ENCODE measurements at regions not wholly inside any gene's neighbourhood (a gene's known extent, or its start where the extent isn't known, plus 50 kb on each side); places are given as distances from the start of the nearest gene placed in this dataset.

DNA sequence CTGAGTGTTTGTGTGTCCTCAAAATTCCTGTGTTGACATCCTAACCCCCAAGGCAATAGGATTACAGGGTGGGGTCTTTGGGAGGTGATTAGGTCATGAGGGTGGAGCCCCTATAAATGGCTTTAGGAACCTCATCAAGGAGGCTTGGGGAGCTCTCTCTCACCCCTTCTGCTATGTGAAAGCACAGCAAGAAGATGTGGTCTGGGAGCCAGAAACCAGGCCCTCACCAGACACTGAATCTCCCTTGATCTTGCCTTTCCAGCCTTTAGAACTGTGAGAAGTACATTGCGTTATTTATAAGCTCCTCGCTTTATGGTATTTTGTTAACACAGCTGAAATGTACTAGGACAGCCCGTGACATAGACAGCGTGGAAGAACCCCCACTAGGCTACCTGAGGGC, 712.0 kb upstream of the SGCG start:
- no peak for DNase-seq

DNA sequence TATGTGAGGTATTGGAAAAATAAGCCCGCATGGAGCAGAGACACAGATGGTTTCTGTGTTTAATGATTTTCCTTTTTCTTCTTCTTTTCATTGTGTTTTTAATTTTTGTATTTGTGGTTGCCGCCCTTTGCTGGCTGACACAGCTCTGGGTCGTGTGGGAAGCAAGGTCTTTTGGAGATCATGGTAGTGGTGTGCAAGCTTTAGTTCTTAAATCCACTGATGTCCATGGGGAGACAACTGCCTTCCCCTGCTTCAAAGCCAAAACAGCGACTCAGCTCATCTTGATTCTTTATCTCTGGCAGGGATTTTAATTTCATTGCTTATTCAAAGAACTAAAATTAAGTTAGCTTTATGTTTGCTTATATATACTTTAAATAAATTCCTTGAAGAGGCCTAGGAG, 711.3 kb upstream of the SGCG start:
- no peak for DNase-seq

DNA sequence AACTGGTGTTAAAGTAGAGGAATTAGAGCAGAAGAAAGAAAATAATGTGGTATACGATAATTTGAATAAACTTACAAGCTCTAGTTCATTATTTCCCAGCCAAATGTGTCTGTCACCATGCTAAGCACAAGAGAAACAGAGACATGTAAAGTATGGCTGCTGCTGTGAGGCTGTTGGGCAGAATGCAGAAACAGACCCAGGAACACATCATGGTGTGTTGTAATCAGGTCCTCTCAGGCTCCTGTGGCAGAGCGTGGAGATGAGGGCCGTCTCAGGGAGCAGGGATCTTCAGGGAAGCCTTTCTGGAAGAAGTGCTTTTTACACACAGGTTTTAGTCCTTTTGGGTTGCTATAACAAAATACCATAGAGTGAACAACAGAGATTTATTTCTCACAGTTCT, 710.7 kb upstream of the SGCG start:
- no peak for DNase-seq

DNA sequence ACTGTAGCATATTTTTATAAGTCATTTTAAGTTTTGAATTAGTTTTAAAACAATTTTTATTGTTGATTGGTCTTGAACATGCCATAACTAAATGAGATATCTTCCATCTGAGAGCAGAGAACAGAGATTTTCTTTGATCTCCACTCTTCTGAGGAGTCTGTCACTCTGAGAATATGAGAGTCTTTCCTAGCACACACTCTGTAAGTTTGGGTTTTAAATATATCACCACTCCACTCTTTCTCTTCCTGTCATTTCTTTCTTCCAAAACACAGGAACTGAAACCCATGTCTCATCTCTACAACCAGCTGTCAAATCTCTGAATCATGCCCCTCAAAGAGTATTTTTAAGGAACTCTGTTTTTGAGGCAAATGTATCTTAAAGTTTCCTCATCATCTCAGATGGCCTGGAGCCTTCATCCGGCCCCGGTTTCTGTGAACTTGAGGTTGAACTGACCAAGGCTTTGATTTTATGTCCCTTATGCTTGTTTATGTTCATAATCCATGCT, 698.2 kb upstream of the SGCG start:
- no peak for DNase-seq

DNA sequence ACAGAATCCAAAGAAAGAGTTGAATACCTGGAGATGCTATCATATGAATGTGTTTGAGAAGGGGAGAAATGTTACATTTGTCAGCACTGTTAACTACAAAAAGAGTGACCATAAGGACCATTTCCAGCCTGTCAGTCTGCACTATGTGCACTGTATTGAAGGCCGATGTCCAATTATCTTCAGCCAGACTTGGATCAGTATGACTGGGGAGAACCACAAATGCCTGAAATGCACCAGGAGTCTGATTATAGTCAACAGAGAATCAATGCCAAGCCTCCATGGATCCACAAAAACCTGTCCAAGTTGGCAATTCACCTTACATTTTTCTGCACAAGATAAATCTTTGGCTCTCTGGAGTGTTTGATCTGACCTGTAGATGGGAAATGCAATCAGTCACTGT, 697.5 kb upstream of the SGCG start:
- DNase-seq, result no peak

DNA sequence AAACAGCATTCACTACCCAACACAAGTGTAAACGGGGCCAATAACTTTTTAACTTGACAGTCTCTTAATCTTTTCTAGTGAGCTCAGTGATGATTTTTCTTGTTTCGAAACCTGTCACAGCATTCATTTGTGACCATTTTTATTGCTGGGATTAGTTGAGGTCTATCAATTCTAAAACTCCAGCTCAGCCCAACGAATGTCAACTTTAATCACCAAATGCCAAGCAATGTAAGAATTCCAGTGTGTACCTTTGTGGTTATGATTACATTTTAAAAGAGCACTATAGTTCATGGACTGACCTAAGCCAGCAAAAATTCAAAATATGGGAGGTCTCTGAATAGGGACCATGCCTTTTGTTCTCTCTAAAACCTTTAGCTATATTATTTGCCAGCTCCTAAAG, 694.3 kb upstream of the SGCG start:
- no peak for DNase-seq

DNA sequence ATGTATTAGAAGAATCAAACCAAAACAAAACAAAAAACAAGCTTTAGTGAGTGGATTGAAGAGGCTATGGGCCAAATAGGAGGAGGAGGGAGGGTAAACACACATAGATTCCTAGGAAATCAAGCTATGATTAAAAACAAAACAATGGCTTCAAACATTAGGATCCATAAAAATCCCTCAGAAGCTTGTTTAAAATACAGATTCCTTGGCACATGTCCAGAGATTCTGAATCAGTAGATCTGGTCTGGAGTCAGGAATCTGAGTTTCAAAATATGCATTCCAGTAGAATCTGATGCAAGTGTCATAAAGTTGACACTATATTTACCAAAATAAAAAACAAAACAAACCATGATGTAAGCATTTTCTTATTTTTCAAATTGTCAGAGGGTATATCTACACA, 692.8 kb upstream of the SGCG start:
- no peak for DNase-seq

DNA sequence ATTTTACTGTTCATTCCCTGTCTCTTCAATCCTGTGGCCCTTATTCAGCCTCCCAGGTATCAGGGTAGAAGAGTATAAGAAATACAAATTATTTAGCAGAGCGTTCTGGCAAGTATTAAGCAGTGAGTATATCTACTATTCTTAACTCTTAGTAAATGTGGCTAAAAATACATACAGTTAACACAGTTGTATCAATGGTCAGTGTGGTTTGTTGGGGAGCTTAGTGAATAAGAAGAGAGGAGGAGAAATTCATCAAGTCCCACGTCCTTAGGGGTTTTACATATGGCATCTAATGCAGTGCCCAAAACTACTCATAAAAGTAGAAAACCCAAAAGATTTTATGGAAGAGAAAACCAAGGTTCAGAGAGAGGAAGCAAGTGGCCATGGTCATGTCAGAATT, 691.0 kb upstream of the SGCG start:
- DNase-seq, result no peak

DNA sequence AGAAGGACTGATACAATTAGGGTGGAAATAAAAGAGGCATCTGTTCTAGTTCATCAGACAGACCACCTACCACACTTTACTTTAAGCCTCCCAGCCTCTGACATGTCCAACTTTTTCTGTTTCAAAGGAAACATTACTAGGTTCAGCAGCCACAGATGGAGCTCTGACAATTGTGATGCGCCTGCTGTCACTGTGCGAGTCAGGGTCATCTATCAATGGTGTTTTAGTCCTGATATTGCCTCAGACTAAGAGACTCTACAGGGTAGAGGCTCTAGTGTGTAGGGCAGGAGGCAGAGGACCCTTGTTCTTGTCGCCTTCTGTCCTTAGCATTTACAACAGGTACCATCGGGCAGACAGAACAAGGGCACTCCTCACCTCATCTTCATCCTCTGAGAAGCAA, 685.0 kb upstream of the SGCG start:
- no peak for DNase-seq

DNA sequence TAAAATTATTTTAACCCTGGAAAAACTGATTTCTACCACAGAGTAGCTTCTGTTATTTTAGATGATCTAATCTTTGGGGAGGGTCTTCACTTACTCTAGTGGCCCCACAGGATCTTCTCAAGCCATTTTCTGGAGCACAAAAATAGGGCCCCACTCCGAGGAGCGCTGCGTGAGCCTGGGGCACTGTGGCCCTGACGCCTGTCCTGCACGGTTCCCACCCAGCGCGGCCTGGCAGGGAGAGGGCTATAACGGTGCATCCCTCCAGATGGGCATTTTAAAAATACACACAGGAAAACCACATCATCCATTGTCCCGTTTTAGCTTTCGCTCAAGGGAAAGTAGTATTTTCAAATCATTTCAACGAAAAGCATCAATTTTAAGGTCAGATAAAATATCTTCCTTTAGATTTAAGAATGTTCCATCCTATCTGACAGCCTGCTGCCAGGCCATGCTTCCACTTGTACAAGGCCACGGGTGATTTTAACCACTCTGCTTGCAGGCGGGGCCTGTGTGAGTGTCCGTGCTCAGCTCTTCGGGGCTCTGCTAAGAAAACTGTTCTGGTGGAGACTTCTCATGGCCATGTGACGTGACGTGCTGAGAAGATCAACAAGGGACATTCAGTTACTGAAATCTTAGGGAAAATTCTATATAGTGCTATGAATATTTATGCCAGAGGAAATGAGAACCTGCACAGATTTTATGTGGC, 683.8 kb upstream of the SGCG start:
- no peak for DNase-seq

DNA sequence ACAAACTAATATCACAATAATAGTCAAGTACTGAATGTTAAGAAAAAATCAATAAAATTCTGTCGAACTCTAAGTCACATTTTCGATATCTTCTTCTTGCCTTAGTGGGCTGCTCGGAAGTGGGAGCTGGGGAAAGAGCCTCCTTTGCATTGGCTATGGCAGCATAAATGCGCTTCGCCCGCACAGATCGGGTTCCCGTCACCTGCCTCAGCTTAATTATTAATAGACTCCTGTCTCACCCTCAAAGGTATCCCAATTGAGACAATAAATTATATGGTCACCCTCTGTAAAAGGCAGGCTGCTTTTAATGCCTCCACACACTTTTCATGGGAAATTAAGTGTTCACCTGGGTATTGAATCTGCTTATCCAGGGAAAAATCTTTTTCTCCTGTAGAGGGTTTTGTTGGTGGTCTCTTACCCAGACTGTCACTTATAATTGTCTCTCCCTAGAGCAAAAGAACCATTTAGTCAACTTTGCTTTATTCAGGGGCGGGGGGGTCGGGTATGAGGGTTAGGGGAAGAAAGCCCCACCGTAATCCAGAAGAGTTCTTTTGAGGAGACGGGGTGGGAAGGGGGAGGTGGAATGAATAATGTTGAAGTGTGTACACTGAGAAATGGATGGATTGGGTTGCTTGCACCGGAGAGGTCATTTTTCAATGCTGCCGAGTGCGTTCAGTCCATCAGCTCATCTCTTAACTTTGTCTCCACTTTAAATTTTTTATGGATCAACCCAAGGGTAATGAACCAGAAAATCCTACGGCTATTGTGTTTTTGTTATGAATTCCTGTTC, 682.6 kb upstream of the SGCG start:
- DNase-seq, result no peak

DNA sequence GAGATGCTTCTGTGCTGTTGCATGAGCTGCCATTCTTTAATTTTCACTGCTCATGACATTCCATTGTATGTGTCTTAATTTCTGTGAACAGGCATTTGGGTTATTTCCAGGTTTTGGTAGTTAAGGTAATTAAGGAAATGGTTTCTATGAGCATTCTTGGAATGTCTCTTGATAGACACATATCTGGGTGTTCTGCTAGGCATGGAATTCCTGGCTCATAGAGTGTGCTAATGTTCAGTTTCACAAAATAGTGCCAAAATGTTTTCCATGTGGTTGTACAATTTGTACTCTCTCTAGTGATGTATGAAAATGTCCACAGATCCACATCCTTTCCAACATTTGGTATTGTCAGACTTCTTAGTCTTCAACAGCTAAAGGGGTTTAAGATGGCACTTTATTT, 680.9 kb upstream of the SGCG start:
- DNase-seq, result no peak

DNA sequence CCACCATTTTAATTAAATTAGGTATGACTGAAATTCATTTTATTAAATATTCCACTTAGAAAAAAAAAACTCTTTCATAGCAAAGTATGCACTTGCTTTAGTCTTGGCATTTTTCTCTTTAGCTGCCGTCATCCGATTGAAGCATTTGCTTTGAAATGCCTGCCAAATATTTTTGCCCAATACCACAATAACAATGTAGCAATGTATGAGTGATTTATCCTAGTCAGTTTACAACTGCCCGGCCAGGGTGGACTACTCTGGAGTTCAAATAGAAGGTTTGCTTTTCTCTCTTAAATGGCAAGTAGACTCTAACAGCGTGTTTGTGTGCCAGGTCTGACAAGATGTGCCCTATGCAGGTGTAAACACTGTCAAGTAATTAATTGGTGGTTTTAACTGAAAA, 675.3 kb upstream of the SGCG start:
- DNase-seq, result no peak

DNA sequence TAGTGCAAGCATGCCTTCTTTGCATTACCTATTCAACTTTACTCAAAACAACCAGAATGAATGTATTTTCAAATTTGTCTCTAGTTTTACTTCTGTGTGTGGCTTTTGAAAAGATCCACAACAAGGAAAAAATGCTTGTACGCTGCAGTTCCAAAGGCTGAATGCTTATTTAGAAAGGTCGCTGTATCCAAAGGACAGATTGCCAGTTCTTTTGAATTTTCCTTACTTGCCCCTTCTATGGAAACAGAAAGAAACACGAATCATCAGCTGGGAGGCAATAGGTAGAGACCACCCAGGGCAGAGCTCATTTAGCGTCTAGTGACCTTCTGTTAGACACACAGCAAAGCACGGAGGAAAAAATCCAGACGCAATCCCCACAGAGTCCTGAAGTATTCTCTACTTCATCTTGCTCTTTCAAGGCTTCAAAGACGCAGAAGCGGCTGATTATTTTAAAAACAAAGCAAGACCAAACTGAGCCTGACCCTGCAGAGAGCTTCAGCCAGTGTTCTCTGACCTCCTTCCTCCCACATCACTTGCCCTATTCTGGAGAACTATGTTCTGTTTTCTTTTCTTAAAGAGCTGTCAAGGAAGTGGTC, 674.6 kb upstream of the SGCG start:
- DNase-seq, result no peak

DNA sequence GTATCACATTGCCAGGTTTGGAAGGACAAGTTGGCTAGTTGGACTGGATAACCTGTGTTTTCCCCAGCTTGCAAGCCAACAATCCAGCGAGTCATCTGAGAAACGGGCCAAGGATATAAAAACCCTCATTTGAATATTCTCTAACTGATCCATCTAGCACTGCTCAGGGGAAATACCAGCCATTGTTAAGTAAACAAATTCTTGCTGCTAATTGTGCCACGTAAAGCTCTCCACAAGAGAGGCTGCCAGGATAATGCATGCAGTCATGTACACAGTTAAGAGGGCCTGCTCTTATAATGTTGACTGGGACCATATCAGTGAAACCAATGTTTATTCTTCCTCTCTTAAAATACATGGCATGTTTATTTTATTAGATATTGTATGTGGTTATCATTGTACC, 663.2 kb upstream of the SGCG start:
- DNase-seq, result no peak

DNA sequence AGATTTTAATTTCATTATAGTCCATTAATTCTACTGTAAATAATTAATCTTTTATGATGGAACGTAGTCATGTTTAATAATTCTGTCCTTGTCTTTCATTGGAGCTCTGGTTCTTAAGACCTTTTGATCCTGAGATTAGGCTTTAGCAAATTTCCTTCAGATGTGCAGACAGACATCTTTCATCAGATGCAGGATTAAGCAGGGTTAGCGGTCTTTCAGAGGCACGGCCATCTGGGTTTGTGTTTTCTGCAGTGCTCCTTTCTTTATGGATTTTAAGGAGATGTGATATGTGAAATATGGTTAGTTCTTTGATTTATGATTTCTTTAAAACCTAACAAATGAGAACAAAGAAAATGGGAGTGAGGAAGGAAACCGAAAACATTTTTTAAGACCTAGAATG, 643.9 kb upstream of the SGCG start:
- DNase-seq, result no peak

DNA sequence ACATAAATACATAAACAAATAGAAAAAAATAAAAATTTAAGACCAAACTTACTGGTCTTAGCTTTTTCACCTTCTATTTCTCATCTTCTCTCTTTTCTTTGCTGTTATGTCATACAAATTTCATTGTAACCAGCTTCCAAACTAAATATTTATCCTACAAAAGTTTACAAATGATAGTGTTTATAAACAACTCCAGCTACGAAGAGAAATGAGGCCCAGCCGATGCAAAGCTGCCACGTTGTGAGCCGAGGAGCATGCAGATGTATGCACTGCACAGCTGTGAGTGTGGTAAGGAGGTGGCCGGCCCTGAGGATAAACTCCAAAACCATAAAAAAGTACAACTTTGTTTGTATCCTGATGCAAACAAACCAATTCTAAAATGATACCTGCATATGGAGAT, 642.4 kb upstream of the SGCG start:
- no peak for DNase-seq

DNA sequence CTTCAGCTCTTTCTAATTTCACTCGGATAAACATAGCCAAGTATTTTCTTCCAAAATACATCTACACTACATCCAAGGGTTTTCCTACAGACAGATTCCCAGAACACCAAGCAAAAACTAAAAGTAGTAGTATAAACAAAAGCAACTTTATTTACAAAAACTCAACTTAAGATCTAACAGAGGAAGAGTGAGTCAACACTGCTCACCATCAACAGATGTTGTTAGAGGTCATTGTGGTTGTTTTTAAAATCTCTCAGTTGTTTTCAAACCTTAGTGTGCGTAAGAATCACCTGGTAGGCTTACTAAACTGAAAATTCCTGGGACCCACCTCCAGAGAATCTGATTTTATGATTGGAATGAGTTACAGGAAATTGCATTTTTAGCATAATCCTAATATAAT, 631.7 kb upstream of the SGCG start:
- DNase-seq, result no peak

DNA sequence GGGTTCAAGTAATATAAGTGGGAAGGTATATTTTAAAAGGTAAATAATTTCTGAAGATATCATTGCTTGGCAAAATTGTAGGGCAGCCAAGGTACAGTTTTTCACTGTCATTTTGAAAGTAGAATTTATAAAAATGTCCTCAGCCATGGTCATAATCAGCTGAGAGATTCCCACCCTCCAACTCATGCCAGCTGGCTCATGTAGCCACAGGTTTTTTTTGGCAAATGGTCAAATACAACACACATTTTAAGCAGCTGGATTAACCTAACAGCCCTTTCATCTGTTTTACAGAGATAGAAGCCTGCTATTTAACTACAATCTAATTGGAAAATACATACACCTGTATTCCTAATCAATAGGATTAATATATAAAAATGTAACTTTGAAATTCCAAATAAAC, 619.2 kb upstream of the SGCG start:
- no peak for DNase-seq

DNA sequence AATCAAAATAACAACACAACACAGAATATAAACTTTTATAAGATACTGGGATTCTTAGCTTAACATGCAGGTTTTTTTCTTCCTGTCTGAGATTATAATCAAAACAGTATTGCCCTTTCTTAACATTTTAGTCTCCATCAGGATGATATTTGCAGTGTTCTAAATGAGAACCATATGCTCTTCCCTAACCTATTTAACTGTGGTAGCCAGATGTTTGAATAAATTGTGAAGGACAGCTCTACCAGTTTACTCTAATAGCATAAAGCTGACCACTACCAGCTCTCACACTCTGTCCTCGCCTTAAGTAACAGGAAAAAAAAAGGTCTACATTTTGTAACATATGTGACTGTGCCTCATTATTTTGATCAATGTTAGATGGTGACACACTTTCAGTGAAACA, 618.7 kb upstream of the SGCG start:
- no peak for DNase-seq

DNA sequence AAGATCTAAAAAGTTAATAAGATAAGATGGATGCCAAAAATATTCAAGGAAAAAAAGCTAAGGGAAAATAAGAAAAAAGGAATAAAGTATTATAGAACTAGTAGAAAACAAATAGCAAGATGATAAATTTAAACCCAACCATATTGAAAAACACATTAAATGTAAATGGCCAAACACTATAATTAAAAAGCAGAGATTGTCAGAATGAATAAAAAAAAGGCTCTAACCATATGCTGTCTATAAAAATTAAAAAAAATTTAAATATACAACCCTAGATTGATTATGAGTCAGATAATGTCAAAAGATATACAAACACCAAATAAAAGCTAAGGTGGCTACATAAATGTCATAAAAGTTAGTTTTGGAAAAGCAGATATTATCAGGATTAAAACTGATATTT, 617.5 kb upstream of the SGCG start:
- DNase-seq, result no peak

DNA sequence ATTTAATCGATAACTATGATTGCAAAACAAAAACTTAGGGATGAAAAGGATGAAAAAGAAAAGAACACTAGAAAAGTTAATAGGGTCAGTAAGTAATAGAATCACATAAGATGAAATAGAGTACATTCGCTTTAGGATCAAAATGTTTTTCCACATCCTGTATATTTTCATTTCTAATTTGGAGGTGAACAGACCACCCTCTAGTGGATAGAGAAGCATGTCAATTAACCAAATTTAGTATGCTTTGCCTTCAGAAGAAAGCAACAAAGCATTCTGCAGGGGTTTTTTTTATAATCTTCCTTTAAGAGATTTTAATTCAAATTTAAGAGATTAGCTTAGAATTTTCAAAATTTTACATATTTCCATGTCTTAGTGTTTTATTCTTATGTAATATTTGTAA, 611.0 kb upstream of the SGCG start:
- DNase-seq, result no peak

DNA sequence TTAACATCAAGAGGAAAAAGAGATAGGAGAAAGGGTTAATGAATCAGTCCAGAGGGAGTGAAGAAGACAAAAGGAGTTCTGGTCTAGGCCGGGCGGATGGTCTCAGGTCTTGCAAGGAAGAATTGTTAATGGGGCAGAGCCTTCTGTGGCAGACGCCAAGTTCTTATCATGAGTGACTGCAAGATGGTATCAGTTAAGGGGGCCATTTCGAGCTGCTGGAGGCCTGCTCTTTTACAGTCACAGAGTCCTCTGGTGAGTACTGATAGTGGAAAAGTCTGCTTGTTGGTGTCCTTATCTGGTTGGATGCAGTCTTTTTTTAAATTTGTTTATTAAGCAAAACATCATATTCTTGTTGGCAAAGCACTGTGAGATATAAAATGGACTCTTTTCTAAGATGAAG, 590.9 kb upstream of the SGCG start:
- DNase-seq, result no peak

DNA sequence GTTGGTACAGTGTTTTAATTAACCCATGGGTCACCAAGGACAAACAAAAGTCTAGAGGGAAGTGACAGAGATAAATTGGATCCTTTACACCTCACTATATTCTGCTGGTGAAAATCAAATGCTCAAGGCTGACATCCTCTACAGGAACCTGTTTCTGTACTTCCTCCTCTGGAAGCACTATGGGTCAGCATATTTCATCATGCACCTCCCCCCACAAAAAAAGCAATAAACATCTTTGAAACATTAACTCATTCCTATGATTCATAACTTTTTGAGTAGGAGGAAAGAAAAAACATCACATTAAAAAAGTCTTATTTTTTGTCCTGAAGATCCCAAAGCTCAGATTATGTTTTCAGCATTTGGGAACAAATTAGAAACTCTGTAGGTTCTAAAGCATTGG, 588.3 kb upstream of the SGCG start:
- no peak for DNase-seq

Measured in amniotic stem cell (primary cell).